Dedifferentiated amniotic fluid mesenchymal stem cell (primary cell): ENCODE measurements at regions not wholly inside any gene's neighbourhood (a gene's known extent, or its start where the extent isn't known, plus 50 kb on each side); places are given as distances from the start of the nearest gene placed in this dataset.

Source experiments
- DNase-seq: peaks from one replicate; pipeline ENCODE4 v3.0.0-alpha.2; 2016; ENCODE audit errors: extremely low spot score

DNA sequence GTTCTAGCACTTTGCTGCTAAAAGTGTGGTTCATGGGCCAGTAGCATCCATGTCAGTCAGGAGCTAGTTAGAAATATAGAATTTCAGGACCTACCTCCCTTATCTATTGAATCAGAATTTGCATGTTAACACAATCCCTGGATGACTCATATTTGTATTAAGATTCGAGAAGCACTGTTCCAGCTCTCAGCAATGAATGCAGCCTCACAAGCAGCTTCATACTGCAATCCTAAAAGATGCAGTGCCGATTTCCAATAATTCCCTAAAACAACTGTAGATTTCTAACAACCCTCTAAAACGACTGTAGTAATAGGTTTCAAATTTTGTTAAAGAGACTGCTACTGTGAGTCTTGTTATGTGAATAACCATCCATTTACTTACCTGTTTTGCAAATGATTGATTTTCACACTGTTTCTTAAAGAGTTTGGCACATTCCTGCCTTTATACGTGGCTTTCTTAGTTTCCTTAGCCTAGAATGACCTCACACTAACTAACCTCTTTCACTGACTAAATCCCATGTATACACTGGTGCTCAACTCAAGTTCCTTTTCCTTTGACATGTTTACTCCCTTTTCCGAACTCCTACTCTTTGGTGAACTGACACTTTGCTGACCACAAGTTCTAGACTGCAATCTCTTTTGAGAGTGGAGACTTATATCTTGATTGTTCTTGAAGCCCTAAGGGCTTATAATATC is 511.8 kb downstream of the METTL15 start:
- DNase-seq = peak; percentile 28

- no peak for DNase-seq
Observed at GRCh38 chr11:28618416-28618815, 510.2 kb downstream of the METTL15 start.

- DNase-seq = no peak
Observed at GRCh38 chr11:28616160-28616965, 508.2 kb downstream of the METTL15 start.

DNA sequence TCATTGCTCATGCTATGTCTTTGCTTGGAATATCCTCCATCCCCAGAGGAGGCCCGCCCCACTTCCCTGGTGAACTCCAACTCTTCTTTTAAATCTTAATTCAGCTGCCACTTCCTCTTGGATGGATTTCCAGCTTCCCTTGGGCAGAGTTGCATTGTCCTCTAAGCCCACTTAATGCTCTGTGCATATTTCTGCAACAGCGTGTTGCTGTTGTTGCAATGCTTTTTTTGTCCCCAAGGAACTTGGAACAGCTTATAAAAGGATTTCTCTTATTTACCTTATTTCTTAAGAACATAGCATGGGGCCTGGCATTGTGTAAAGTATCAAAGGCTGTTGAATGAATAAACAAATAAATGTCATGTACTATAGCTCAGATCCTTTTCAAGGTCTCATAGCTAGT is 507.4 kb downstream of the METTL15 start:
- no peak for DNase-seq

DNA sequence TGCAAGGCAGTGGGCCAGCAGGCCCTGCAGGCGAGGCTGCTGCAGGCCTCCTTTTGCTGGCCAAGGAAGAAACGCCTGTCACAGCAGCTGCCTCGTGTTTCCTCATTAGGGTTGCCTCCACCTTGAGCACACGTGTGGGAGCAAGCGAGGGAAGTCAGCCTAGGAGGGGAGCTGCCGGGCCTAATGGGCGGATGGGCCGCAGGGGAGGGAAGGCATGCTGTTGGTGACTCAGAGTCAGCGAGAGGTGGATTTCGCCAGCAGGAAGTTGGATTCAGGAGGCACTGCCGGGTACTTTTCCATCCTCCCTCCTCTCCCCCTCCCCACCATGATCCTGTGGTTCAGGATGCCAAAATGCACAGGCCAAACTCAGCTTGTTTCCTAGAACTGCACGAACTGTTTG is 498.7 kb downstream of the METTL15 start:
- no peak for DNase-seq

DNA sequence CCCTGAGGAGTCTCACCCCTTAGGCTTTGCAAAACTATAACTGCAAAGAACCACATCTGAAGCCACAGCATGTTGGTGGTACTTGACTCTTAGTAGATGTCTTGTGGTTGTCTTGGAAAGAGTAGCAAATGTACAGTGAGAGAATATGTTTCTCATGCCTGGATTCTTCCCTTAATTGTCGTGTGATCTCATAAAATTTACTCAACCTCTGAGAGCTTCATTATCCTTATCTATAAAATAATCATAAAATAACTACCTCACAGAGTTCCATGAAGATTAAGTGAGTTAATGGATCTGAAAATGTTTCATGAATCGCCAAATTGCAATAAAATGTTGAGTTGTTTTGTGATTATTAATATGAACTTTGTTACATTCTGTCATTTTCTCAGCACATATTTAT is 491.5 kb downstream of the METTL15 start:
- DNase-seq = no peak

DNA sequence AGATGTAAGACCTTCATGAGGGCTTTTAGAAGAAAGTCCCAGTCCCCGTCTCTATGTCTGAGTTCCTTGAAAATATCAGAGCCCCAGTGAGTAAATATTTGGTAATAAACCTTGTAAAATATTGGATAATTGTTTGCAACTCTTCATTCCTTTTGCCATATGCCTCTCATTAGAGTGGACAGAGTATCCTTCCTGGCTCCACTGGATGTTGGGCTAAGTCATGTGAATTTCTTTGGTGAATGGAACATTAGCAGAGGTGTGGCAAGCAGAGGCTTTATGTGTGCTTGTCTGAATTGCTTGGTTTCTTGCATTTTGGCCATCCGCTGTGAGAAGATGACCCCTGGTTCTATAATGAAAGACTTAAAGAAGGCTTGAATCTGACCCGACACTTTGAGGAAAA is 490.3 kb downstream of the METTL15 start:
- no peak for DNase-seq

DNA sequence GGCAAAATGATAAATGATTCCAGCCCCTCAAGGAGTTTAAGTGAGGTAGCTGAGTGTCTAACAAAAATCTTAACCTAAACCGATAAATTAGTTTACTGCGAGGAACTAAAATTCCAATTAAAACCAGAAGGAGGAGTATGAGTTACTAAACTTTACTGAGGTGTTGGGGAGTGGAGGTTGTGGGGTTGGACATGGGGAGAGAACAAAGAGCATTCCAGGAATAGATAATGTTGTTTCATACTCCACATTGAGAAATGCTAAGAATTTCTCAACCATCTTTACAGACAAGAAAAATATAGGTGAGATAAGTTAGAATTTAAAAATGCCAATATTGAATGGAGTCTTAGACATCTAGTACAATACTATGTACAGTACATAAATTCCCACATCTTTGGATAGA is 488.6 kb downstream of the METTL15 start:
- DNase-seq = no peak

DNA sequence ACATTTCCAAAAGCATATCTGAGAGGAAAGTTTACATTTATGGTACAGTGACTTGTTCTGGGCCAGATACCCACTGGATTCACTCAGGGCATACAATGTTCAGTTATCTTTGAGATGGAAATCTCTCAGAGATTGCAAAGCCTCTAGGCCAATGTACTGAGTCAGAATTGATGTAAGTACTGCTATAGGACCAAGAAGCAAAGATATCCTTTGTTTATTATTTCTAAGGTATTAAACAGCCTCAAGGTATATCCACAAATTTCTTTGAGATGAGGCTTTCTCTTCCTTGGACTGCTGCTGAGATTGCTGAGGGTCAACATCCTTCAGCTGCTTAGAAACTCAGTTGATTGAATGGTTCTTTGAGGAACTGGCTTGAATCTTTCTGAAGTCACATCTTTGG is 484.0 kb downstream of the METTL15 start:
- DNase-seq = no peak

- no peak for DNase-seq
Observed at GRCh38 chr11:28584992-28585391, 476.8 kb downstream of the METTL15 start.

DNA sequence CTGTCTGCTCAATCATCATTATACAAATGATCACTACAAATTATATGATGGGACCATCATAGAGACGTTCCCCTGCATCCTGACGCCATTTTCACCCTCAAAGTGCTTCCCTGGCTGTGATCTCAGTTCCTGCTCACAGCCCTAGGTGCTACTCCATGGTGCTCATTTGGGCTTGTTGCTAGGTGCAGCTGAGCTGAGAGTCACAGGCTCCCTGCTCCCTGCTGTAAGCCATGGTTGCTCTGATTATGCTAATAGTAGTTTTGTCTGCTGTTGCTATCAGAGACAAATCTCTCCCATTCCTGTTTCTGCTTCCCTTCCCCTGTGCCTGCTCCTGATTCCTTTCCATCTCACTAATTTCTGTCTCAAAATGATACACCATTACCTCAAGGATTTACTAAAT is 474.3 kb downstream of the METTL15 start:
- DNase-seq = no peak

- no peak for DNase-seq
Observed at GRCh38 chr11:28581286-28582242, 473.4 kb downstream of the METTL15 start.

DNA sequence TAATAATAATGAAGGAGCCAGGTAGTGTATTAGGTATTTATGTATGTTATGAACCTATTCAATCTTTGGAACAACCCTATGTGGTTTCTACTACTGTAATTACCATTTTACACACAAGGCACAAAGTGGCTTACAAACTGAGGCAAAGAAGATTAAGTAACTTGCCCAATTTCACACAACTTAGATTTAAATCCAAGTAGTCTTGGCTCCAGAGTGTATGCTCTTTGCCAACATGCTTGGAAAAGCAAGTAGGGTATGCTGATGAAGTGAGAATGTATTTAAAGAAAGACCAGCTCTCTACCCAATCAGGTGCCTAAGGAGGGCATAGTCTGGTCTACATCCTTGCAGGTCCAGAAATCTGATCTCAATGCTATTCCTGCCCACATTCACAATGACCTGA is 463.2 kb downstream of the METTL15 start:
- no peak for DNase-seq

- no peak for DNase-seq
Observed at GRCh38 chr11:28569106-28569505, 460.9 kb downstream of the METTL15 start.

DNA sequence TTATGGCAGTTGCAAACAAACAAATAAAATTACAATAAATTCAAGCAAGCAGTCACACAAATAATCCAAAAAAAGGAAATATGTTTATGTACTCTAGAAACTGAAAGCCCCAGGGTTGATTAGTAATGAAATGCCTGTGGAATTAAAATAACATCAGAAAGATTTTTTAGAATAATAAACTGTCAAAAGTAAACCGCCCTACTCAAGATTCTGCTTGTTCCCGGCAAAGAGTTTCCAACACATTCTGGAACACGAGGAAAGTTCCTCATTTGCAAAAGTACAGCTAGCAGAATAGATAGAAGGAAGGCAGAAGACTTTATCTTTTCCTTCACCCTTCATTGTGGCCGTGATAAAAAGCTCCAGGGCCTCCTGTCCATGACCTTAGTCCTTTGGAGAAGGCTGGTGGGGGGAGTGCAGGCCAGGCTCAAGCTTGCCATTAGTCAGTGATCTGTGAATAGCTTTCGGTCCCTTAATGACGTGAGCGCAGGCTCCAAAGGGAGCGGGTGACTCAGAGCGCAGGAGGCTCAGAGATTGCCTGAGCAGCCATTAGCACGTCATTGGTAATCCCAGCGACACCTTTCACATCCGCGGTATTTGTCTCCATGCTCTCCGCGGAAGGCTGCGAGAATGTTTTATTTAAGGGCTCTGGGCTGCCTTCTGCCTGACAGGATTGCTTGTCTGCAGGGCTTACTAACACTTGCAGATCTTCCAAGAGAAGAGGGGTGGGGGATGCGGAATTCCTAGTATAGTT is 458.3 kb downstream of the METTL15 start:
- peak; percentile 91 for DNase-seq

DNA sequence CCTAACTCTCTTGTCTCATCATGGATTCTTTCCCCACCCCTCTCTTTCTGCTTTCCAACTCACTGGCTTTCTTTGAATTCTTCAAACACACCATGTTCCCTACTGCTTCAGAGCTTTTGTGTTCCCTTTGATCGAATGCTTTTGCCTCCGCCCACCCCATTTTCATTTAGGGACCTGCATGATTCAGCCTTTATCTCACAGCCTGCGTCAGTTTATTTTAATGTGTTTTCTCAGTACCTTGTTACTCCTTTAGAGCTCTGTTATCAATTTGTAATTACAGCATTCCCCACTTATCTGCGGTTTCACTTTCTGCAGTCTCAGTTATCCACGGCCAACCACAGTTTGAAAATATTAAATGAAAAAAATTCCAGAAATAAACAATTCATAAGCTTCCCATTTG is 451.3 kb downstream of the METTL15 start:
- no peak for DNase-seq

DNA sequence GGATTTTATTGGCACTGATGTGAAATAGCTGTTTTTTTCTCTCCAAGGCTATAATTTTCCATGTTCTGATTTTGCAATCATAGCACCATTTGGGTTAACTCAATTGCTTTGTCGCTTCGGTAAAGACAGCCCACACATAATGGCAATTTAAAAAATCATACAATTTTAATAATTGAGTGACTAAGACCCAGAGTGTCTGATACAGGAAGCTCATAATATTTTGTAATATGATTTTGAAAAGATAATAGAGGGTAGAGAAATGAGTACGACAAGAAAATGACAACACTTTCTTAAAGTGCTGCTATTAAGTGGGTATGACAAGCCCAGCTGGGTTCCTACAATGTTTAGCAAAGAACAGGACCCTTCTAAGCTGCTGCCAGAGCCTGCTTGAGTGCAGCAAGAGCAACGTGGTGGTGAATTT is 439.1 kb downstream of the METTL15 start:
- DNase-seq = no peak

DNA sequence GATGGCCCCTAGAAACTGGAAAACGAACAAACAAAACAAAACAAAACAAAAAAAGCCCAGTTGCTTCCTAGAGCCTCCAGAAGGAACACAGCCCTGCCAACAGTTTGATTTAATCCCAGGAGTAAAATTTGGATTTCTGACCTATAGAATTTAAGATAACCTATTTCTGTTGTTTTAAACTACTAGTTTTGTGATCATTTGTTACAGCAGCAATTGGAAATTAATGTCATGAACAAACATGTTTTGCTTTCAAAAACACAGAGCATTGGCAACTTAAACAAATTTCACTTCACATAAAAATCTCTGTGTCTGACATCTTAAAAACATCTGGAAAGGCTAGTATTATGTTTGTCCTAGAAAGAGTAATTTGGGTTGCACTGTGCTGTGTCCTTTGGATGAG is 437.3 kb downstream of the METTL15 start:
- no peak for DNase-seq

DNA sequence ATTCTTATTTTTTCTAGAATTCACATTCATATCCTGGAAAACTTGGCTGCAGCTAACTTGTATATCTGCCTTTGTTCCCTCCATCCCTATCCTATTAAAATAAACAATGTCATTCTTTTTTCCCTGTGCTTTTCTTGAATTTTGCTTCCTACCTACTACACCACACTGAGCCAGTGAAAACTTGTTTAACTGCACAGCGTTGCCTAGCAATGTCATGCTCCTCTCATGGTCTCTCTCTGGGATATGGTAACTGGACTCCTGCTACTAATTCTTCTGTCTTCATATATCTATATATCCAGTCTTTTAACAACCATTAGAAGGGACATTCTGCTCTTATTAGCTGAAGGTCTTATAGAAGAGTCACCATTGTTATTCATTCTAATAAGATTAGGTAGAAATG is 434.4 kb downstream of the METTL15 start:
- DNase-seq = no peak

DNA sequence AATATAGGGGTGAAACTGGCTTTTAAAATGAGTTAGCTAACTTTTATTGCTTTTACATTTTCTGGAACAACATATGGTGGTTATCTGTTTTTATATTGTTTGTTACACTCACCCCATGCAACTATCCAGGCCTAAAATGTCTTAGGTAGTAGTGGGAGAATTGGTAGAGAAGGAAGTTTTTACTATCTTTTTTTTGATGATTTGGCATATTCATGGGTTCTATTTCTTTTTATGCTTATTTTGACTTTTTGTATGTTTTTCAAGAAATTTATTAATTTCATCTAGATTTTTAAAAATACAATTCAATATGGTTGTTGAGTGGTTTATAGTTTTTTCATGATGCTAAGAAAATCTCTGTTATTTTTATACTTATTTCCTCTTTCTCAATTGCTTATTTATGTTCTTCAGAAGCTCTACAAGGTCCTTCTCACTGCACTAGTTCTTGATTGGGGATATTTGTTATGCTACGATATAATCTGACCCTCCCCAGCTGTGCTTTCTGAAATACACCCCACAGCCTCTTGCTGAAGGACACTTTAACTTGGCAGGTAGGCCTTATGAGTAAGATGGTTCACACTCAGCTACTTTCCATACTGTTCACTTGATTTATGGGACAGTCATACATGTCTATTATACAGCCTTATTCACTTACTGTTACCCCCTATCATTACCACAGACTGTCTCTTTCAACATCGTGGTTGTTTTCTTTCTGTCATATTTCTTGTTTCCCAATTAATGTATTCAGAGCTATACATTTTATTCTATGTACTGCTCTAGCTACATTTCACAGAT is 431.2 kb downstream of the METTL15 start:
- no peak for DNase-seq

- no peak for DNase-seq
Observed at GRCh38 chr11:28537822-28538221, 429.6 kb downstream of the METTL15 start.
